GM12864 (cell line): ENCODE measurements at regions not wholly inside any gene's neighbourhood (a gene's known extent, or its start where the extent isn't known, plus 50 kb on each side); places are given as distances from the start of the nearest gene placed in this dataset.

Source experiments
- DNase-seq: peaks from one replicate; pipeline ENCODE4 v3.0.0-alpha.2; 2011; ENCODE audit warnings: low read depth
- H3K4me3 ChIP-seq: 2 replicates; pipeline ENCODE4 v1.5.1; 2011; ENCODE audit warnings: mild to moderate bottlenecking, low read depth, low read length, control low read depth
- CTCF ChIP-seq: IDR thresholded peaks from 2 replicates; pipeline ENCODE4 v1.5.1; 2011; ENCODE audit warnings: low read depth, mild to moderate bottlenecking, moderate library complexity, low read length, control low read depth, inconsistent platforms; ENCODE audit errors: missing control alignments

- H3K4me3 ChIP-seq = no peak overlapping the region
- no peak for DNase-seq
- TF ChIP-seq CTCF = no peak
These were observed 360.4 kb downstream of the ZNF516 start for GRCh38 chr18:76134628-76135027.

- TF ChIP-seq CTCF = no peak
- no peak overlapping the region for H3K4me3 ChIP-seq
- DNase-seq = no peak
These were observed 361.2 kb downstream of the ZNF516 start for GRCh38 chr18:76133873-76134272.

GRCh38 chr18:76131738-76132137 lies 363.3 kb downstream of the ZNF516 start:
- DNase-seq = no peak
- no peak for TF ChIP-seq CTCF
- no peak overlapping the region for H3K4me3 ChIP-seq

- no peak for TF ChIP-seq CTCF
- no peak overlapping the region for H3K4me3 ChIP-seq
- no peak for DNase-seq
These were observed 364.2 kb downstream of the ZNF516 start for GRCh38 chr18:76130845-76131244.

- no peak for TF ChIP-seq CTCF
- DNase-seq = no peak
These were observed 368.7 kb downstream of the ZNF516 start for GRCh38 chr18:76126327-76126726.

GRCh38 chr18:76121011-76121410 lies 374.0 kb downstream of the ZNF516 start:
- no peak overlapping the region for H3K4me3 ChIP-seq
- no peak for TF ChIP-seq CTCF
- no peak for DNase-seq

More at GRCh38 chr18:76126327-76126726, 368.7 kb downstream of the ZNF516 start:
- H3K4me3 ChIP-seq = no peak overlapping the region

- no peak for TF ChIP-seq CTCF
- DNase-seq = no peak
- H3K4me3 ChIP-seq = no peak overlapping the region
These were observed 379.5 kb downstream of the ZNF516 start for GRCh38 chr18:76115580-76115979.
